K562 (cell line): ENCODE measurements at regions not wholly inside any gene's neighbourhood (a gene's known extent, or its start where the extent isn't known, plus 50 kb on each side); places are given as distances from the start of the nearest gene placed in this dataset.

Experiments
- CBX5 ChIP-seq: IDR thresholded peaks from 2 replicates; pipeline ENCODE4 v1.6.1; 2014; ENCODE audit warnings: low read depth, borderline replicate concordance
- CREB1 ChIP-seq, 2 experiments: sonication (generic) in 1 of 2; formaldehyde crosslinking in 1 of 2; IDR thresholded peaks; 2 replicates each; pipeline versions ENCODE4 v1.6.1 to v1.8.0; 2012 to 2022; ENCODE audit warnings: inconsistent platforms in 1 of 2, mild to moderate bottlenecking in 1 of 2, missing genetic modification reagents in 1 of 2, moderate library complexity in 1 of 2
- DMBX1 ChIP-seq: fragments of 250-450 bp; sonication (Bioruptor Pico); IDR thresholded peaks from 2 replicates; pipeline ENCODE4 v1.8.0; 2022; ENCODE audit warnings: inconsistent platforms, mild to moderate bottlenecking, moderate library complexity, borderline replicate concordance
- FIP1L1 ChIP-seq: fragments of 200-400 bp; formaldehyde crosslinking; IDR thresholded peaks from 2 replicates; pipeline ENCODE4 v1.6.1; 2018; ENCODE audit warnings: mild to moderate bottlenecking, low read depth, low read length; ENCODE audit not compliant: poor library complexity, severe bottlenecking
- ILK ChIP-seq: fragments of 450-650 bp; IDR thresholded peaks from 2 replicates; pipeline ENCODE4 v1.6.1; 2016; ENCODE audit warnings: missing genetic modification characterization, low read depth, mild to moderate bottlenecking, missing compliant biosample characterization, moderate library complexity, borderline replicate concordance
- NFIC ChIP-seq: fragments of 450-650 bp; IDR thresholded peaks from 2 replicates; pipeline ENCODE4 v1.6.1; 2017; ENCODE audit warnings: mild to moderate bottlenecking, inconsistent platforms
- SIN3A ChIP-seq, 2 experiments: fragments of 150-350 bp in 1 of 2; IDR thresholded peaks; 2 replicates each; pipeline ENCODE4 v1.6.1; 2011 to 2016; ENCODE audit warnings: borderline replicate concordance in 2 of 2, low read depth in 2 of 2, low read length in 2 of 2, mild to moderate bottlenecking in 2 of 2, moderate library complexity in 2 of 2; ENCODE audit not compliant: control insufficient read depth in 1 of 2
- SMAD2 ChIP-seq: fragments of 150-350 bp; IDR thresholded peaks from 2 replicates; pipeline ENCODE4 v1.6.1; 2014; ENCODE audit warnings: low read depth, mild to moderate bottlenecking, low read length
- SMAD3 ChIP-seq: fragments of 450-650 bp; formaldehyde crosslinking; conservative IDR thresholded peaks from 2 replicates; pipeline ENCODE4 v1.4.0; 2020; ENCODE audit warnings: mild to moderate bottlenecking
- ZNF354B ChIP-seq: fragments of 250-450 bp; sonication (Bioruptor Pico); IDR thresholded peaks from 2 replicates; pipeline ENCODE4 v1.4.0; 2020
- TF ChIP-seq, protein P1 (sequence below): sonication (generic); formaldehyde crosslinking; IDR thresholded peaks from 2 replicates; pipeline ENCODE4 v1.8.1; 2023; ENCODE audit warnings: mild to moderate bottlenecking, missing genetic modification reagents, moderate library complexity
- TF ChIP-seq, protein P2 (sequence below), 3 experiments: IDR thresholded peaks in 2 of 3; conservative IDR thresholded peaks in 1 of 3; 2 replicates each; pipeline ENCODE4 v1.5.1; 2011 to 2012; ENCODE audit warnings: low read length in 3 of 3, mild to moderate bottlenecking in 3 of 3, control low read depth in 2 of 3, improper control_type of control experiment in 1 of 3, inconsistent platforms in 1 of 3, low read depth in 1 of 3, mixed read lengths in 1 of 3, moderate library complexity in 1 of 3; ENCODE audit not compliant: insufficient read depth in 2 of 3
- TF ChIP-seq, protein P3 (sequence below): fragments of 450-650 bp; IDR thresholded peaks from 2 replicates; pipeline ENCODE4 v1.6.1; 2016; ENCODE audit warnings: missing biosample characterization, missing genetic modification characterization
- TF ChIP-seq, protein P4 (sequence below): sonication (generic); formaldehyde crosslinking; IDR thresholded peaks from 2 replicates; pipeline ENCODE4 v1.5.0; 2020; ENCODE audit warnings: missing genetic modification reagents

DNA sequence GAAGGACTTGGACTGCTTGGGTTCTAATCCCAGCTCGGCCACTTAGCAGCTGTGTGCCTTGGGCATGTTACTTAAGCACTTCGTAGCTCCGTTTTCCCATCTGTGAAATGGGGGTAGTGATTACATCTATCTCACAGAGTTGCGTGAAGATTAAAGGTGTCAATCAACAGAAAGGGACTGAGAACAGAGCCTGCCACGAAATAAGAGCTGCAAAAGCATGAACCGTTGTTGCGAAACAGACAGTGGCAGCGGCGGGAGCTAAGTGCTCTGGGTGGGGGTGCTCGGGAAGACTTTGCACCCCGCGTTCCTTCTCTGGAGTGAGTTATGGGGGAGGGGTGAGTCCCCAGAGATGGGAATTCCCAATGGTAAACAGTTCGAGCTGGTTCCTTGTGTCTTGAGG lies 79.6 kb upstream of the LHX1 start:
- TF ChIP-seq CBX5 (no peak), NFIC (no peak), ILK (tag) (no peak), FIP1L1 (no peak), CREB1 (IDR thresholded peaks at IDR 0.05) (no peak), CREB1 (CRISPR knock-in tag; IDR thresholded peaks at IDR 0.05) (no peak), ZNF354B (no peak), SMAD3 (CRISPR knock-in tag) (no peak), SIN3A (IDR thresholded peaks at IDR 0.05; ENCODE audit: borderline replicate concordance in 2 of 2, control insufficient read depth in 1 of 2, low read depth in 2 of 2, low read length in 2 of 2) (no peak), DMBX1 (CRISPR knock-in tag) (no peak), SMAD2 (no peak)
- TF ChIP-seq, protein P1, sequence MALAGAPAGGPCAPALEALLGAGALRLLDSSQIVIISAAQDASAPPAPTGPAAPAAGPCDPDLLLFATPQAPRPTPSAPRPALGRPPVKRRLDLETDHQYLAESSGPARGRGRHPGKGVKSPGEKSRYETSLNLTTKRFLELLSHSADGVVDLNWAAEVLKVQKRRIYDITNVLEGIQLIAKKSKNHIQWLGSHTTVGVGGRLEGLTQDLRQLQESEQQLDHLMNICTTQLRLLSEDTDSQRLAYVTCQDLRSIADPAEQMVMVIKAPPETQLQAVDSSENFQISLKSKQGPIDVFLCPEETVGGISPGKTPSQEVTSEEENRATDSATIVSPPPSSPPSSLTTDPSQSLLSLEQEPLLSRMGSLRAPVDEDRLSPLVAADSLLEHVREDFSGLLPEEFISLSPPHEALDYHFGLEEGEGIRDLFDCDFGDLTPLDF (CRISPR knock-in tag), result no peak
- TF ChIP-seq, protein P2, sequence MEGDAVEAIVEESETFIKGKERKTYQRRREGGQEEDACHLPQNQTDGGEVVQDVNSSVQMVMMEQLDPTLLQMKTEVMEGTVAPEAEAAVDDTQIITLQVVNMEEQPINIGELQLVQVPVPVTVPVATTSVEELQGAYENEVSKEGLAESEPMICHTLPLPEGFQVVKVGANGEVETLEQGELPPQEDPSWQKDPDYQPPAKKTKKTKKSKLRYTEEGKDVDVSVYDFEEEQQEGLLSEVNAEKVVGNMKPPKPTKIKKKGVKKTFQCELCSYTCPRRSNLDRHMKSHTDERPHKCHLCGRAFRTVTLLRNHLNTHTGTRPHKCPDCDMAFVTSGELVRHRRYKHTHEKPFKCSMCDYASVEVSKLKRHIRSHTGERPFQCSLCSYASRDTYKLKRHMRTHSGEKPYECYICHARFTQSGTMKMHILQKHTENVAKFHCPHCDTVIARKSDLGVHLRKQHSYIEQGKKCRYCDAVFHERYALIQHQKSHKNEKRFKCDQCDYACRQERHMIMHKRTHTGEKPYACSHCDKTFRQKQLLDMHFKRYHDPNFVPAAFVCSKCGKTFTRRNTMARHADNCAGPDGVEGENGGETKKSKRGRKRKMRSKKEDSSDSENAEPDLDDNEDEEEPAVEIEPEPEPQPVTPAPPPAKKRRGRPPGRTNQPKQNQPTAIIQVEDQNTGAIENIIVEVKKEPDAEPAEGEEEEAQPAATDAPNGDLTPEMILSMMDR (IDR thresholded peaks at IDR 0.05 in 2 of 3, conservative IDR thresholded peaks at IDR 0.05 in 1 of 3; ENCODE audit: insufficient read depth in 2 of 3, low read depth in 1 of 3, low read length in 3 of 3), result no peak
- TF ChIP-seq, protein P3, sequence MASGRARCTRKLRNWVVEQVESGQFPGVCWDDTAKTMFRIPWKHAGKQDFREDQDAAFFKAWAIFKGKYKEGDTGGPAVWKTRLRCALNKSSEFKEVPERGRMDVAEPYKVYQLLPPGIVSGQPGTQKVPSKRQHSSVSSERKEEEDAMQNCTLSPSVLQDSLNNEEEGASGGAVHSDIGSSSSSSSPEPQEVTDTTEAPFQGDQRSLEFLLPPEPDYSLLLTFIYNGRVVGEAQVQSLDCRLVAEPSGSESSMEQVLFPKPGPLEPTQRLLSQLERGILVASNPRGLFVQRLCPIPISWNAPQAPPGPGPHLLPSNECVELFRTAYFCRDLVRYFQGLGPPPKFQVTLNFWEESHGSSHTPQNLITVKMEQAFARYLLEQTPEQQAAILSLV (tag), result no peak
- TF ChIP-seq, protein P4, sequence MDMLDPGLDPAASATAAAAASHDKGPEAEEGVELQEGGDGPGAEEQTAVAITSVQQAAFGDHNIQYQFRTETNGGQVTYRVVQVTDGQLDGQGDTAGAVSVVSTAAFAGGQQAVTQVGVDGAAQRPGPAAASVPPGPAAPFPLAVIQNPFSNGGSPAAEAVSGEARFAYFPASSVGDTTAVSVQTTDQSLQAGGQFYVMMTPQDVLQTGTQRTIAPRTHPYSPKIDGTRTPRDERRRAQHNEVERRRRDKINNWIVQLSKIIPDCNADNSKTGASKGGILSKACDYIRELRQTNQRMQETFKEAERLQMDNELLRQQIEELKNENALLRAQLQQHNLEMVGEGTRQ (CRISPR knock-in tag), result no peak
